Esophagus muscularis mucosa (tissue), 4 donors: ENCODE measurements at regions not wholly inside any gene's neighbourhood (a gene's known extent, or its start where the extent isn't known, plus 50 kb on each side); places are given as distances from the start of the nearest gene placed in this dataset.

ENCODE experiments used
- CTCF ChIP-seq, 3 experiments: fragments of 200-600 bp in 2 of 3; fragments of 450-650 bp in 1 of 3; sonication (generic) in 2 of 3; IDR thresholded peaks; one replicate each; pipeline ENCODE4 v1.5.1; 2017 to 2019; ENCODE audit warnings: antibody characterized with exemption in 3 of 3, mild to moderate bottlenecking in 2 of 3, moderate library complexity in 1 of 3
- EP300 ChIP-seq: sonication (generic); formaldehyde crosslinking; IDR thresholded peaks from one replicate; pipeline ENCODE4 v1.6.1; 2017; ENCODE audit warnings: antibody characterized with exemption
- POLR2A ChIP-seq: fragments of 450-650 bp; IDR thresholded peaks from one replicate; pipeline ENCODE4 v1.6.1; 2017; ENCODE audit warnings: antibody characterized with exemption, moderate library complexity, mild to moderate bottlenecking, low read depth
- POLR2AphosphoS5 ChIP-seq, 2 donors: sonication (generic); formaldehyde crosslinking; IDR thresholded peaks; one replicate each; pipeline ENCODE4 v1.6.1; 2017; ENCODE audit warnings: antibody characterized with exemption in 2 of 2

GRCh38 chr19:30116530-30116929 lies 174.5 kb downstream of the URI1 start:
- TF ChIP-seq CTCF (IDR thresholded peaks at IDR 0.05) (no peak), POLR2A (no peak), EP300 (no peak), POLR2AphosphoS5 (IDR thresholded peaks at IDR 0.05) (no peak)
